NCI-H446 treated with DMSO at 0.1 percent for 48 hours (cell line): ENCODE measurements at regions not wholly inside any gene's neighbourhood (a gene's known extent, or its start where the extent isn't known, plus 50 kb on each side); places are given as distances from the start of the nearest gene placed in this dataset.

Experiments used
- DNase-seq: peaks from one replicate; lab custom pipeline; 2025; lab: John Stamatoyannopoulos, UW

DNA sequence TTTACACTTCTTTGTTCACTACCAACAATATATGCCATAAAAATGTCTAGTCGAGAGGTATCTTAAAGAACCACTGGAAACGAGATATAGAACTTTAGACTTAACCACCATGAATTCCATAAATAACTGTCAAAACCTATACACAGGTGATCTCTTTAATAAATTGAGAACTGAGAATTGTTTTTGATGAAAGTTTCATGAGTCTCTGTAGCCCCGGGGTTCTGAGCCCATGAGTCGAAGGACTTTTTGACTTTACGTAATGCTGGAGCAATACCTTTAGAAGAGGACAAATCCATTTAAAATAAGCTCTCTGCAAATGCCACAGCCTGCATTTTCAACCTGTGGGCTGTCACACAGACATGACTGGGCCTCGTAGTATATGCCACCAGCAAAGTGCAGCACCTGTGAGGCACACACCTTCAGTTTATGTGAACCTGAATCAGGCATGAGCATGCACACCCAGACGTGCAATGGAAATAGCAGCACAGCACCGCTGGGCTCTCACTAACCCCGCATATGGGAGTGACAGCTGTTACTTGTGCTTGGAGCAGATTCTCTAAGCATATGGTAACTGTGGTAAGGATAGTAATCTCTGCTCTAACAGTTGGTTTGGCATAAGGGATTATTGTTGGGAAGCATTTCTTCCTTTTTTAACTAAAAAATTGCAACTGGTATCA lies 383.2 kb downstream of the SOCS6 start:
- DNase-seq, result no peak

DNA sequence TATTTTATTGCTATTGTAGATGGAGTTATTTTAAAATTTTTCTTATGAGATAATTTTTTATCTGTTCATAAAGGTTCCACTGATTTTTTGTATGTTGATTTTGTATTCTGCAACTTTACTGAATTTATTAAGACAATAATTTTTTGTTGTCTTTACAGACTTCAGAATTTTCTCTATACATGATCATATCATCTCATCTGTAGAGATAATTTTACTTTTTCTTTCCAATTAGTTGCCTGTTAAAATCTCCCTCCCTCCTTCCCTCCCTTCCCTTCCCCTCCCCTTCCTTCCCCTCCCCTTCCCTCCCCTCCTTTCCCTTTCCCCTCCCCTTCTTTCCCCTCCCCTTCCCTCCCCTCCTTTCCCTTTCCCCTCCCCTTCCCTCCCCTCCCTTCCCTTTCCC lies 378.1 kb downstream of the SOCS6 start:
- no peak for DNase-seq

GRCh38 chr18:70663141-70663540 lies 374.3 kb downstream of the SOCS6 start:
- no peak for DNase-seq

- DNase-seq, result no peak
Observed at GRCh38 chr18:70662588-70662987, 373.7 kb downstream of the SOCS6 start.

DNA sequence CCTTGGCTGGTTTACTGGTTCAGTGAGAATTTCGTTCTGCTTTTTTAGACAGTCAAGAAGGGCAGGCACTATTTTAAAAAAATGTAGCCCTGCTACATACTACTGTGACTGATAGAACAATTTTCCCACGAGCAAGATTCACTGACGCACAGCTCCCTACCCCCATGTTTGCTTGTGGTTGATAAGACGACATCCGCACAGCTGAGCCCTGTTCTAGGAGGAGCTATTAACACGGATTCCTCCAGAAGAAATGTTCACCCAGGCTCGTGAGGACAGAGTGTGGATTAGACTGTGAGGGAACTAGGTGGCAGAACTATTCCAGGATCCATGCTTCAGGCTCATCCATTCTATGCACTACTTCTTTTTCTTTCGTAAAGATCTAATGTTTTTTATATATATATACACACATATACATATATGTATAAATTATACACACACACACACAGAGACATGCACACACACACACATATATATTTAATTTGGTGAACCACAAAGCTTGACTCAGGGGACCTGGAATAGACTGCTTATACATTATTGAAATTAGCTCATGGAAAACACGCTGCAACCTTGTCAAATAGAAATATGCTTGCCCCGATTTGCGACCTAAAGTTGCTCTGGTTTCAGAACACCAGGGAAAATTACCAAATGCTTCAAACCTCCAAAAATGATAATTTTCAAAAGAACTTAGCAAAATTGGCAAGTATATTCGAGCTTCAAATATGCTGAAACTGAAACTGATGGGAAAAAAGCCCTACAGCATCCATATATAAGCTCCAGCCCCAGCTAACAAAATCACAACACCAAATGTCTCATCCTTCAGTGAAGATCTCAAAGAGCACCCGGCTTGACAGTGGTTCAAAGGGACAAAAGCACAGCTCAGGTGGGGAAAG lies 370.4 kb downstream of the SOCS6 start:
- DNase-seq, result no peak

DNA sequence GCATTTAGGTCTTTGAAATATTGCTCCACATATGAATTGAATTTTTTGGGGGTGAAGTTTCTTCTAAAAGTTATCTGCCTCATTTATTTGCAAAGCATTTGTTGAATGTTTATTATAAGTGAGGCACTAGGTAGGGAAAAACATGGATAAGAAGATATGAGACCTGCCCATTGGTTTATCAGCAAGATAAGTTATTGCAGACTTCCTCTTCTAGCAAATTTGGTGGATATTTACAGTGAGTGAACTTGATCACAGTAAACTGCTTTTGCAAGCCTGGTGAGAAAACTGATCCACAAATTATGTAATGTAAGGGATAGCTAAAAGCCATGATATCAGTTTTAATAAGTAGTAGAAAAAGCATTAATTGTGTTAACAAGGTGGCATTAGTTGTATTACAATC lies 364.8 kb downstream of the SOCS6 start:
- no peak for DNase-seq

GRCh38 chr18:70650878-70651277 lies 362.0 kb downstream of the SOCS6 start:
- no peak for DNase-seq

DNA sequence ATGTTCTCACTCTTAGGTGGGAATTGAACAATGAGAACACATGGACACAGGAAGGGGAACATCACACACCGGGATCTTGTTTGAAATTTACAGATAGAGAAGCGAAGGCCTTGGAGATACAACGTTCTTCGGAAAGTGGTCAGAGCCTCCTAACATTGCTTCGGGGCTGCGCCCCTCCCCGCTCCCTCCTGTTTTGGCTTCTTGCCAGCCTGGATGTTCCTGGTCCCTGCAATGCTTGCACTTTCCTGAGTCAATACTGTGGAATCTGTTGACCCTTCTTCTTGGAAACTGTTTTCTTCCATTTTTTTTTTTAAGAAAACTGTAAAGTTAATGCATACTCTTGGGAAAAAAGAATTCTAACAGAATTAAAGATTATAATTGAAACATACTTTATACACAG lies 360.8 kb downstream of the SOCS6 start:
- no peak for DNase-seq

- DNase-seq, result no peak
Observed at GRCh38 chr18:70645971-70646370, 357.1 kb downstream of the SOCS6 start.

DNA sequence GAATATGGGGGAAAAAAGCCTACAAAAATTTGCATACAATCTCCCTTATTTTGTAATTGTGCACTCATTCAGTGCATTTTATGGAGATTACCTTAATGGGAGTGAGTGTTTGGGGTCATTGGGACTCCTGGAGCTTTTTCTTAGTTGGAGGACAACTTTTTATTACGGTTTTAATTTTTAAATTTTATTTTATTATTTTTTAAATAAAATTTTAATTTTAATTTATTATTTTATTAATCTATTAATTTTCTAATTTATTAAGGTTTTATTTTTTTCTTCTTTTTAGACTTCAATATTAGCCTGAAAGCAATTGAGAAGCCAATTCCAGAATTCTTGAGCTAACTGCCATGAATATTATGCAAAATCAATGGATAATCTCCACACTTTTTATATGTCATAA lies 355.0 kb downstream of the SOCS6 start:
- DNase-seq, result no peak

DNA sequence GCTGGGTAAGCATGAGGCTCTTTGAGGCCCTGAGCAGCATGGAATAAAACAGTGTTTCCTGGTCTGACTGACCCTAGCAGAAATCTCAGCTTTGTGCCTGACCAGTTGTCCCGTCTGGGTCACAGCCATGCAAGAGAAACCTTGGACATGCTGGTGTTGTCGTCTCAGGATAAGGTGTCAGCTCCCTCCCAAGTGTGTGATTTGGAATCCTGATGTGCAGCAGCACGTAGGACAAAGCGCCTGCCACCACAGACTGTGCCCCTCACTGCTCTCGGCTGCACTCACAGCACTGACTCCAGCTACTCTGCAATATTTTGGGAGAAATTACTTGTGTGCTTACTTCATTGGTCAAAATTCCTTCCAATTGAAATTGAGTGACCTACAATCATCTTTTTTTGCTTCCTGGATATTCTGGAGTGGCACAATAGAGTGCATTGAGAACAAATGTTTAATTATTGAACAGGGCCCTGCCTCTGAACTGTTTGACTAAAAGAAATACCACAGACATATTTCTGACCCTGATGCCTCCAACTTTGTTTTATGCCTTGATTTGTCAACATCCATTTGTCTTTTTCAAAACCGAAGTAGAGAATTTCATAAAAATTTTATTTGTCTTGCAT lies 352.4 kb downstream of the SOCS6 start:
- DNase-seq, result no peak

DNA sequence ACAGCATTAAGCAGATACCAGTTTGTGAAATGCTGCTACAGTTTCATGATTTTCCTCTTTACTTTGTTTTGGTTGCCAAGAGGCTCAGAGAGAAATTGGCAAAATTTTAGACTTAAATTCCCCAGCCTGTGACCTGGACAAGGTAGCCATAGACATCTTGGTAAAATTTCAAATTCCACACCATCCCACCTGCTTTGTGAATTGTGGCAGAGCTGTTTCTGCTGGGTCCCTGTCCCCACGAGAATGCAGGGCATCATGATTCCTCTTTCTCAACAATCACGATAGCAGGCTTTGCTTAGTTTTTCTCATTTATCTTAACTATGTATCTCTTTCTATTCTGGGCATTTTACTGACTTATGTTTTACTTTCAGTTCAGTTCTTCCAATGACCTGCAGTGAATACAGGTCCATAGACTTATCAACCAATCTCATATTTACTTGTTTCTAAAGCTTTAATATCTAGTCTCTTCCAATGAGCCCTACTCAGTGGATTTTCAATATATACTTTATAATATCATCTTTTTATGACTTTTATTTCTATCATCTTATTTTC lies 351.6 kb downstream of the SOCS6 start:
- no peak for DNase-seq

GRCh38 chr18:70636991-70637390 lies 348.1 kb downstream of the SOCS6 start:
- DNase-seq, result no peak

GRCh38 chr18:70634576-70635147 lies 345.8 kb downstream of the SOCS6 start:
- no peak for DNase-seq

DNA sequence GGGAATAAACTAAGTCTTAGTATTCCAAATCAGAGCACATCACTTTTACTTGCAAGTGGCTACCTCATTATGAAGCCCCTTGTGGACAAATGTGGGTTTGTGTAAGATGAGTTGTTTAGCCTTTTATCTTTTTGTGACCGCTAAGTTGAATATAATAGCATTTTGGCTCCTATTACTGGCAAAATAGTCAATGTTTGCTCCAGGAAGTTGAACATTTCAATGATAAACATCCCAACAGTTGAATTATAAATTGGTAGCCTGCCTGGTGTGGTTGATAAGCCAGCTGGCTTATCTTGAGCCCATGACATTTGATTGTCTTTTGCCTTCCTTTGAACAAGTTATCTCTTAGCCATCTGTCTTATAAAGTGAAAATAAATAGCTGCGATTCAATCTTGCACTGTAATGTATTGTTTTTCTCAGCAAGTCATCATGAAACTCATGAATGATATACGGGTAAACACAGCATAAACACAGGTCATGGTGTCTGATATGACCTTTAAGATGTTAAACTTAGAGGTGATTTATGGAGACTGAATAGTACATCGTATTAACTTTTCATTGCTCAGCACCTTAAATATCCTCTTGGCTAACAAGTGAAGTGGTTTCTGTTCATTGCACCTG lies 338.4 kb downstream of the SOCS6 start:
- DNase-seq, result no peak

DNA sequence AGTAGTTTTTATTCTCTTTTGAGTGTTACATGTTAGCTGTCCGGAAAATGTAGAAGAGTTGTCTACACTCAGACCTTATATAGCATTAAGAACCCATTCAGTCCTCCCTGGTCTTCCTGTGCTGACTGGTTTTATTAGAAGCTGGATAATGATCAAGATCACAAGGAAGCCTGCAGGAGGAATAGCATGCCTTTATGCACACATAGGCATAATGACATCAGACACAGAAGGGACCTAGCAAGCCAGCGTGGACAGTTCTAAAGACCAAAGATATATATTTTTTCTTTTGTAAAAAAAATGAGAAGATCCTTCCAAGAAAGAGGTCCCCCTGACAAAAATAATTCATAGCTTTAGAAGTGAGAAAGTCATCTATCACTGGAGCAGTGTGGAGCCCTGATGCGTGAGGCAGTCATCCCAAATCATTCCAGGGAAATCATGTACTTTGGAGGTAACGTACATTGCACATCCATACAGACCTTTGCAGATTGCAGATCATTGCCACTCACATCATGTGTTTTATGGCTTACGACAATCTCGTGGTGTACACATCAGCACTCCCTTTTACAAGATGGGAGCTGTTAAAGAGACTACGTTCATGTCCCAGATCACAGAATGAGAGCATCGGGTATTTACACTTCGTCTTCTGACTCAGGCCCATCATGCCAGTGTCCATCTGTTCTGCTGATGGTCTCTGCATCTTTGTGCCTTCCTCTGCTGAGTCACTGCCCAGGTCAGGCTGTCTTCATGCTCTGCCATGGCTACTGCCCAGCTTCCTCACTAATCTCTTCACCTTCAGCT lies 334.0 kb downstream of the SOCS6 start:
- no peak for DNase-seq

GRCh38 chr18:70621710-70622109 lies 332.9 kb downstream of the SOCS6 start:
- DNase-seq, result no peak

DNA sequence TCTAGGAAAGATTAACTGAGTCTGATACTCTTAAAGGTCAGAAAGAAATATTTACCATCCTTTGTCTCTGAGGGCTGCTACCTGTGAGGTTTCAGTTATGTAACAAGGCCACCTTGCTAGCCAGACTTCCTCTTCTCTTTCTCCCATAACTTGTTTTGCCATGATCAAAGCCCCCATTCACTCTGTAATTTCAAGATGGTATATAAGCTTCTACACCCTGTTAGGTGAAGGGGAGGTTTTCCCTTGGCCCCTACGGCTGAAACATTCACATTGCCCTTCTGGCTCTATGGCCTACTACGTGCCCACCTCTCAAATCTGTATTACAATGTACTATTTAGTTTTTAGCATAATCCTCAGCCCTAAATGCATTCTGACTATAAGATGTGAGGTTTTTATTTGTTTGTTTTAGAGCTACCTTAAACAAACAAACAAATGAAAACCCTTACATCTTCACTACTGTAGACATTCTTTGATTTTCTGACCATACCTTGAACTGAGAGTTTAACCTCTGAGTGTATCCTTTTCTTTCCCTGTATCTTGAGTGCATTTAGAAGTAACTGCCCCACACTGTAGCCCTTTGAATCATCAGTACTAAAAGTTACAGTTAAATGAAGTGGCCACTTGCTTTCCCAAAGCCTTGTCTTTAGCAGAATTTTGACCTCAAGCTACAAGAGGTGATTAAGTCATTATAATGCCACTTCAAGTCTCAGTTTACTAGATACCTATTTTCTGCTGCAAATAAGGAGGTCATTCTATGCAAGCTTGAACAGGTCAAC lies 332.2 kb downstream of the SOCS6 start:
- DNase-seq, result no peak

DNA sequence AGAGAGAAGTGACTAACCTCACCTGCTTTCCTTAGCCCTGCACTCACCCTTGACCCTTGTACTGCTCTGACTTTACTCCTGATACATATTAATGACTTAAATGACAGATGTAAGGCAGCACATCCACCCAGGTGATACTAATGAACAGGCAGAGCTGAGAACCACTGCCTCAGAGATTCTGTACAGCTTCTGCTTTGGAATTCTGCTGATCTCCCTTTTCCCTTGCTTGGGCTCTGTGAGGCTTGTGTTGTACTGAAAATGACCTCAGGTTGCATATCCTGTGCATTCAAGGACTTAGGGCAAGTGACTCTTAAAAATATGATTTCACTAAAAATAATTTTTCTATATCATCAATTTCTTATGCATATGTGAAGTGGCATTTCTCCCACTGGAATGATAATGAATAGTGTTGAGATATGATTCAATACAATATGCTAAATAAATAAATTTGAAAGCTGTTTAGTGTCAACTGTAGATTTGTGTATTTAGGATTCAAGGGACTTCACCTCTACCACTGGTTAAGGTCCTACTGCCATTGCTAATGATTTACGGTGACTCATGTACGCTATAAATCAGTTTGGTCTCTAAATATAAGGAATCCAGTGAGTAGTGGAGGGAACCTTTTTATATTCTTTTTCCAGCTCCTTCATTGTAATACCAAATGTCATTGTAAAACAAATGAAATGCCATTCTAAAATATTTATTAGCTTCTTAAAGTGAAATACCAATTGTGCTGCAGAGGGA lies 328.3 kb downstream of the SOCS6 start:
- no peak for DNase-seq
